Tibial artery (tissue), 4 donors: ENCODE measurements at regions not wholly inside any gene's neighbourhood (a gene's known extent, or its start where the extent isn't known, plus 50 kb on each side); places are given as distances from the start of the nearest gene placed in this dataset.

Source experiments
- DNase-seq, 2 donors: peaks; one replicate each; pipeline ENCODE4 v3.0.0-alpha.2; 2019
- H3K27ac ChIP-seq, 2 donors: fragments of 200-600 bp; sonication (generic) in 1 of 2; 1 replicate in 1 of 2; 2 replicates in 1 of 2; pipeline ENCODE4 v1.5.1; 2018 to 2019; ENCODE audit warnings: mild to moderate bottlenecking in 1 of 2
- H3K27me3 ChIP-seq, 2 donors: fragments of 200-600 bp; sonication (generic) in 1 of 2; one replicate each; pipeline versions ENCODE4 v1.5.1 to v1.6.0; 2016 to 2019
- H3K36me3 ChIP-seq, 3 donors: fragments of 200-600 bp; sonication (generic) in 2 of 3; one replicate each; pipeline ENCODE4 v1.5.1; 2016 to 2019; ENCODE audit warnings: mild to moderate bottlenecking in 2 of 3
- H3K4me1 ChIP-seq, 4 donors: fragments of 200-600 bp; sonication (generic) in 2 of 4; 1 replicate in 3 of 4; 2 replicates in 1 of 4; pipeline ENCODE4 v1.5.1; 2016 to 2019
- H3K4me3 ChIP-seq, 2 donors: fragments of 200-600 bp; sonication (generic) in 1 of 2; 1 replicate in 1 of 2; 2 replicates in 1 of 2; pipeline ENCODE4 v1.5.1; 2018 to 2019; ENCODE audit warnings: mild to moderate bottlenecking in 2 of 2
- H3K9me3 ChIP-seq, 3 donors: fragments of 200-600 bp; sonication (generic) in 1 of 3; one replicate each; pipeline ENCODE4 v1.5.1; 2016 to 2019
- intact Hi-C: fragments of 100-400 bp; cut with DNase I; formaldehyde crosslinking; loops from one replicate; pipeline ENCODE4 v1.15.0; 2023; ENCODE audit warnings: low total_unique reads
- TF ChIP-seq, protein P1 (sequence below), 2 experiments: fragments of 200-600 bp in 1 of 2; fragments of 450-650 bp in 1 of 2; IDR thresholded peaks; one replicate each; pipeline ENCODE4 v1.5.1; 2017 to 2019; ENCODE audit warnings: antibody characterized with exemption in 2 of 2, mild to moderate bottlenecking in 1 of 2, moderate library complexity in 1 of 2

DNA sequence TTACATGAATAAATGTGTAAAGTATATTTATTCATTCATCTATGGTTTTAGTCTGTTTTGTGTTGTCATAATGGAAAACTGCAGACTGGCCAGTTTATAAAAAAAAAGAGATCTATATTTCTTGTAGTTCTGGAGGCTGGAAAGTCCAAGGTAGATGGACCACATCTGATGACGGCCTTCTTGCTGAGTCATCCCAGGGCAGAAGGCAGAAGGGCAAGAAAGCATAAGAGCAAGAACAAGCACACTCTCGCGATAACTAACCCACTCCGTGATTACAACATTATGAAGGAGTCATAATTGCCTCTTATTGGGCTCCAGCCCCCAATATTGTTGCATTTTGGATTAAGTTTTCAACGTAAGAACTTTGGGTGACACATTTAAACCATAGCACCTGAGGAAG is 180.4 kb upstream of the DAB2 start:
- H3K4me1 ChIP-seq: no peaks in the 10 kb centered on the region
- no peak for DNase-seq
- H3K36me3 ChIP-seq: no peaks in the 10 kb centered on the region
- TF ChIP-seq, protein P1, sequence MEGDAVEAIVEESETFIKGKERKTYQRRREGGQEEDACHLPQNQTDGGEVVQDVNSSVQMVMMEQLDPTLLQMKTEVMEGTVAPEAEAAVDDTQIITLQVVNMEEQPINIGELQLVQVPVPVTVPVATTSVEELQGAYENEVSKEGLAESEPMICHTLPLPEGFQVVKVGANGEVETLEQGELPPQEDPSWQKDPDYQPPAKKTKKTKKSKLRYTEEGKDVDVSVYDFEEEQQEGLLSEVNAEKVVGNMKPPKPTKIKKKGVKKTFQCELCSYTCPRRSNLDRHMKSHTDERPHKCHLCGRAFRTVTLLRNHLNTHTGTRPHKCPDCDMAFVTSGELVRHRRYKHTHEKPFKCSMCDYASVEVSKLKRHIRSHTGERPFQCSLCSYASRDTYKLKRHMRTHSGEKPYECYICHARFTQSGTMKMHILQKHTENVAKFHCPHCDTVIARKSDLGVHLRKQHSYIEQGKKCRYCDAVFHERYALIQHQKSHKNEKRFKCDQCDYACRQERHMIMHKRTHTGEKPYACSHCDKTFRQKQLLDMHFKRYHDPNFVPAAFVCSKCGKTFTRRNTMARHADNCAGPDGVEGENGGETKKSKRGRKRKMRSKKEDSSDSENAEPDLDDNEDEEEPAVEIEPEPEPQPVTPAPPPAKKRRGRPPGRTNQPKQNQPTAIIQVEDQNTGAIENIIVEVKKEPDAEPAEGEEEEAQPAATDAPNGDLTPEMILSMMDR (IDR thresholded peaks at IDR 0.05): no peak
- H3K4me3 ChIP-seq: no peak overlapping the region
- no peaks in the 10 kb centered on the region for H3K9me3 ChIP-seq
- intact Hi-C loops: no loop called here
- H3K27me3 ChIP-seq: no peaks in the 10 kb centered on the region
- no peak overlapping the region for H3K27ac ChIP-seq

DNA sequence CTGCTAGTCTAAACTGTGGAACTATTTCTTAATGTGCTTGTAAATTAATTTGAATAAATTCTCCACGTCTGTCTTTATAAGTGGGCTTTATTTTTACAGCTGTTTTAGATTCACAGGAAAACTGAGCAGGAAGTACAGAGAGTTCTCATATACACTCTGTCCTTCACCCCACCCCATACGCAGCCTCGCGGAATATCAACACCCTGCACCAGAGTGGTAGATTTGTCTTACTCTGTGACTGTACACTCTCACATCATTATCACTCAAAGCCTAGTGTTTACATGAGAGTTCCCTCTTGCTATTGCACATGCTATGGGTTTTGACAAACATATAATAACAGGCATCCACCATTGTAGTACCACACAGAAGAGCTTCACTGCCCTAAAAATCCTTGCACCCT is 179.7 kb upstream of the DAB2 start:
- Histone ChIP-seq H3K9me3 (no peaks in the 10 kb centered on the region), H3K27me3 (no peaks in the 10 kb centered on the region), H3K36me3 (no peaks in the 10 kb centered on the region), H3K4me3 (no peak overlapping the region), H3K27ac (no peak overlapping the region), H3K4me1 (no peaks in the 10 kb centered on the region)
- TF ChIP-seq, protein P1 (IDR thresholded peaks at IDR 0.05): no peak
- DNase-seq: no peak
- intact Hi-C loops: no loop called here

DNA sequence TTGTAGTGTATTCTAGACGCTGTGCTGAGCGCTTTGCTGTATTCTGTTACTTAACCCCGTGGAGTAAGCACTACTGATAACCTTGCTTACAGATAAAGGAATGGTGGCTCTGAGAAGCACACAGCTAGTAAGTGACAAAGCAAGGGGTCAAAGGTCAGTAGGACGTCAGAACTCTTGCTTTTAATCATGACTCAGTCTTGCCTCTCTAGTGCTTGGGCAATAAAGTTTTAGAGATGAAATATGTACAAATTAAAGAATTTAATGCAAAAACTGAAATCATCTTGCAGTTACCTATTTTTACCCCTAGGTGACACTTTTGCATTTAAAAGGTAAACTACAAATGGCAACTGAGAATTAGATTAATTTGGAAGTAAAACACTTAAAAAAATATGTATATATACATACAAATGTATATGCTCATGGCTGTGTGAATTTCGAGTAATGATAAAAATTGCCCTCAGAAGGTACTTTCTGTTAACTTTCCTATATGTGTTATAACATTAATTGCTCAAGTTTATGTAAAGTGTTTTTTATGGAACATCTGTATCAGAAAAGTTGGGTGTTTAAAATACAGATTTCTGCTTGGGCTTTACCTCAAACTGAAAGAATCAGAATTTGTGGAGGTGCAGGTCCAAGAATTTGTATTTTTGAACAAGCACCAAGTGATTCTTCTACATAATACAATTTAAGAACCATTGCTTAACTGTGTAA is 175.1 kb upstream of the DAB2 start:
- H3K4me1 ChIP-seq: no peaks in the 10 kb centered on the region
- intact Hi-C loops: no loop called here
- no peak overlapping the region for H3K27ac ChIP-seq
- H3K4me3 ChIP-seq: no peak overlapping the region
- no peaks in the 10 kb centered on the region for H3K9me3 ChIP-seq
- DNase-seq: no peak
- no peaks in the 10 kb centered on the region for H3K36me3 ChIP-seq
- TF ChIP-seq, protein P1 (IDR thresholded peaks at IDR 0.05): peak; percentile 25 to 43
- H3K27me3 ChIP-seq: no peaks in the 10 kb centered on the region

DNA sequence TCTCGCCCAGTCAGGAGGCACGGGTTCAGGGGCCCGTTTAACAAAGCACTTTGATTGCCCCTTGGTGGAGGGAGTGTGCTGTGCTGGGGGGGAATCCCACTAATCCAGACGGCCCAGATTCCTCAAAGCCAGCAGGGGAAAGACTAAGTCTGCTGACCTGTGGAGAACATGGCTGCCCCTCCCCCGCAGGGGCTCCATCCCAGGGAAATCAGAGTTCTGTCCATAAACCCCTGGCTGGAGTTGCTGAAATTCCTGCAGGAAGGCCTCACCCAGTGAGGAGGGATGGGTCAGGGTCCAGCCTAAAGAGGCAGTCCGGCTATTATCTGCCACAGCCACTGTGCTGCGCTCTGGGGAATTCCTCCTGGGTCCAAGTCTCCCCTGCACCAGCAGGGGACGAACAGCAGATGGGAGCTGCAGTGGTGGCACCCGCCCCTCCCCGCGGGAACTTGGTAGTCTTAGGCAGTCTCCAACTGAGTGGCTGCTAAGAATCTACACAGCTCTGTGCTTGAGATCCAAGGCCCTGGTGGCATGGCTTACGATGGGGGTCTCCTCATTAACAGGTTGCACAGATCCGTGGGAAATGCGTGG is 174.0 kb upstream of the DAB2 start:
- H3K27me3 ChIP-seq: no peaks in the 10 kb centered on the region
- no peak overlapping the region for H3K27ac ChIP-seq
- intact Hi-C loops: no loop called here
- no peak overlapping the region for H3K4me3 ChIP-seq
- DNase-seq: no peak
- H3K4me1 ChIP-seq: no peaks in the 10 kb centered on the region
- TF ChIP-seq, protein P1 (IDR thresholded peaks at IDR 0.05): no peak
- H3K9me3 ChIP-seq: no peaks in the 10 kb centered on the region
- H3K36me3 ChIP-seq: no peaks in the 10 kb centered on the region

DNA sequence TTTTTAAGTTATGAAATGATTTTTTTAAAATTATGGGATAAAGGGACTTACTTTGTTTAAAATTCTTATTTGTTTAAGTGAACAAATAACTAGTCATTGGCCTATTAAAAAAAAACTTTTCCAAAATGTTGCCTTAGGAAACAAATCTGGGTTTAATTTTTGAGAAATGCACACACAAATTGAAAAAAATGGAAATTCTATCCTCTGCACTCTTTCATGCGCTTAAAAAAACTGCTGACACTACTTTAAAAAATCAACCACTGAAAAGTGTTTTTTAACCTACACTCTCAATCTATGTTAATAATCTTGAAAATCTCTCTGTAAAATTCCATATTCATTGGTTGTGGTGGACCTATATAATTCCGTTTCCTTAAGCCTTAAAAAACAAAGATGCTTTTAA is 163.4 kb upstream of the DAB2 start:
- no peaks in the 10 kb centered on the region for H3K4me1 ChIP-seq
- DNase-seq: no peak
- no peaks in the 10 kb centered on the region for H3K27me3 ChIP-seq
- H3K9me3 ChIP-seq: no peaks in the 10 kb centered on the region
- intact Hi-C loops: no loop called here
- H3K4me3 ChIP-seq: no peak overlapping the region
- TF ChIP-seq, protein P1 (IDR thresholded peaks at IDR 0.05): no peak
- no peaks in the 10 kb centered on the region for H3K36me3 ChIP-seq
- H3K27ac ChIP-seq: no peak overlapping the region
